ENCODE measurements at regions not wholly inside any gene's neighbourhood (a gene's known extent, or its start where the extent isn't known, plus 50 kb on each side); places are given as distances from the start of the nearest gene placed in this dataset.

DNA sequence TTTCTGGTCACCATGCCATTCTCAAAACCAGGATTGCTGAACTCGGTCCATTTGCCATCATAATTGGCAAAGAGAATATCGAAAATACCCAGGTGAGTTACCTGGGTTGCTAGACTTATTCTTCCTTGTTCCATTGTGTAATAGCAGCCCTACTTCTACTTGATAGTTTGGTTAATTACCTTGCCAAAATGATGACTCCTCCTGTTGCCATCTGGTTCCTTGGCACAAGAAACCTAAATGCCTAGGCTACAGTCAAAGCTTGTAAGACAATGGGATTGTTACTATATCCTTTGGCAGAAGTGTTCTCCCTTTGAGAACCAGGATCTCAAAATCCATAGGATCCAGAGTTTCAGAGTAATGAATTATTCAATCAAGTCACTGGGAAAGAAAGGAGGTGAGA lies 373.2 kb upstream of the ACTBL2 start:
- DNase-seq: no peak
- Mint-ChIP-seq H3K4me1 (no peaks in the 10 kb centered on the region), H3K36me3 (no peaks in the 10 kb centered on the region), H3K9me3 (no peaks in the 10 kb centered on the region), H3K4me3 (no peak overlapping the region), H3K27me3 (no peaks in the 10 kb centered on the region), H3K27ac (no peak overlapping the region)
- POLR2A ChIA-PET: no interaction called here
- no peak for ATAC-seq

- no peaks in the 10 kb centered on the region for H3K4me1 Mint-ChIP-seq
- H3K27me3 Mint-ChIP-seq: no peaks in the 10 kb centered on the region
- no peak for DNase-seq
- H3K27ac Mint-ChIP-seq: no peak overlapping the region
- no peaks in the 10 kb centered on the region for H3K36me3 Mint-ChIP-seq
- no peak overlapping the region for H3K4me3 Mint-ChIP-seq
- no peaks in the 10 kb centered on the region for H3K9me3 Mint-ChIP-seq
- POLR2A ChIA-PET: no interaction called here
- ATAC-seq: no peak
These were observed 371.5 kb upstream of the ACTBL2 start for GRCh38 chr5:57853929-57854697.

GRCh38 chr5:57850109-57850508 lies 367.5 kb upstream of the ACTBL2 start:
- Mint-ChIP-seq H3K9me3 (peaks cover 0 to 1% (median 0%) of the 10 kb centered on the region in 9 donors), H3K27ac (no peak overlapping the region), H3K4me1 (peaks cover 0 to 1% (median 0%) of the 10 kb centered on the region in 4 donors), H3K36me3 (no peaks in the 10 kb centered on the region), H3K4me3 (no peak overlapping the region), H3K27me3 (peaks cover 0 to 1% (median 0%) of the 10 kb centered on the region in 5 donors)
- DNase-seq (no peak), ATAC-seq (no peak)
- POLR2A ChIA-PET: no interaction called here

GRCh38 chr5:57845025-57845424 lies 362.4 kb upstream of the ACTBL2 start:
- Mint-ChIP-seq H3K36me3 (no peaks in the 10 kb centered on the region), H3K27me3 (peaks cover 0 to 12% (median 3%) of the 10 kb centered on the region in 5 donors), H3K9me3 (peaks cover 0 to 3% (median 0%) of the 10 kb centered on the region in 9 donors), H3K4me1 (peaks cover 0 to 2% (median 0%) of the 10 kb centered on the region in 4 donors), H3K4me3 (no peak overlapping the region), H3K27ac (no peak overlapping the region)
- ATAC-seq (no peak), DNase-seq (no peak)
- POLR2A ChIA-PET: no interaction called here

DNA sequence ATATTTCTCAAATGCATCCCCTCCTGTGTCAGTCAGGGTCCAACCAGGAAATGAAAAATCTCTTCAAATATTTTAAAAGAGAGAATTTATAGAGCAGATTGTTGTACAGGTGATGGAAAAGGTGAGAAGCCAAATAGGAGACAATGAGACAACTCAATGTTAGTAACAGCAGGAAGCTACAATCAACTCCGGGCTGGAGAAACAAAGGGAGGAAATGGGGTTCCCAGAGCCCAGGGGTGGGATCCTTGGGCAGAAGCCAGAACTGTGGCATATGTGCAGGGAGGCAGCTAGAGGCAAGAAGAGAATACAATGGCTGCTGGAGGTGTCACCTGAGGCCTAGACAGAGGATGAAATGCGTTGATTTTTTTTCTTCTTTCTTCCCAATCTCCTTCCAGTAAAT lies 361.8 kb upstream of the ACTBL2 start:
- POLR2A ChIA-PET: no interaction called here
- no peak for DNase-seq
- Mint-ChIP-seq H3K9me3 (peaks cover 0 to 3% (median 0%) of the 10 kb centered on the region in 9 donors), H3K4me3 (no peak overlapping the region), H3K27me3 (peaks cover 0 to 12% (median 3%) of the 10 kb centered on the region in 5 donors), H3K27ac (no peak overlapping the region), H3K4me1 (peaks cover 0 to 2% (median 0%) of the 10 kb centered on the region in 4 donors), H3K36me3 (no peaks in the 10 kb centered on the region)
- no peak for ATAC-seq

GRCh38 chr5:57843059-57843367 lies 360.4 kb upstream of the ACTBL2 start:
- ATAC-seq: no peak
- no peaks in the 10 kb centered on the region for H3K36me3 Mint-ChIP-seq
- H3K27ac Mint-ChIP-seq: no peak overlapping the region
- peaks cover 0 to 2% (median 0%) of the 10 kb centered on the region in 4 donors for H3K4me1 Mint-ChIP-seq
- peaks cover 0 to 3% (median 0%) of the 10 kb centered on the region in 9 donors for H3K9me3 Mint-ChIP-seq
- POLR2A ChIA-PET: no interaction called here
- no peak for DNase-seq
- peaks cover 0 to 12% (median 3%) of the 10 kb centered on the region in 5 donors for H3K27me3 Mint-ChIP-seq
- no peak overlapping the region for H3K4me3 Mint-ChIP-seq

DNA sequence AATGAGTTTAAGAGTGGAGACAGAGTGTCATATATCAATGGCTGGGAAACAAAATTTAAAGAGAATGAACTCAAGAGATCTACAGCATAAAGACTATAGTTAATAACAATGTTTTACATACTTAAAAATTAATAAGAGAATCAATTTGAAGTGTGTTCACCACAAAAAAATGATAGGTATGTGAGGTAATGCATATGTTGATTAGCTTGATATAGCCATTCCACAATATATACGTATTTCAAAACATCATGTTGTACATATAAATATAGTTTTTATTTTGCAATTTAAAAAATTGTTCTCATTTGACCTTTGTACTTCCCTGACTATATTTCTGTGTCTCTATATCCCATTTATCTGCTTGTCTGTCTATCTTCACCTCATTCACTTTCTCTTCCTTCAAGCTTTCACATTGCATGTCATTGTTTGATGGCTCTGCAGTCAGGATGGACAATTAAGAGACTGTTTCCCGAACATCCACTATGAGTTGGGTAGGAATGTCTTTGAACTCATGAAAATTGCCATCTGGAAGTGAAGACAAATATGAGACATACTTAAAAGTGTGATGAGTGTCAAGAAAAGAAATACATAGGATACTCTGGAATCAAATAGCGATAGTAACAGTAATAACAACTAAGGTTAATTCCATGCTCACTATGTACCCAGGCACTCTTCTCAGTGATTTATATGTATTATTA lies 359.9 kb upstream of the ACTBL2 start:
- no peak overlapping the region for H3K4me3 Mint-ChIP-seq
- no peak for ATAC-seq
- no peak overlapping the region for H3K27ac Mint-ChIP-seq
- peaks cover 0 to 2% (median 0%) of the 10 kb centered on the region in 4 donors for H3K4me1 Mint-ChIP-seq
- H3K36me3 Mint-ChIP-seq: no peaks in the 10 kb centered on the region
- DNase-seq: no peak
- POLR2A ChIA-PET: no interaction called here
- peaks cover 0 to 12% (median 3%) of the 10 kb centered on the region in 5 donors for H3K27me3 Mint-ChIP-seq
- H3K9me3 Mint-ChIP-seq: peaks cover 0 to 3% (median 0%) of the 10 kb centered on the region in 9 donors

- Mint-ChIP-seq H3K27ac (no peak overlapping the region), H3K4me3 (no peak overlapping the region), H3K4me1 (peaks cover 0 to 2% (median 0%) of the 10 kb centered on the region in 4 donors), H3K27me3 (peaks cover 0 to 12% (median 3%) of the 10 kb centered on the region in 5 donors), H3K36me3 (no peaks in the 10 kb centered on the region), H3K9me3 (peaks cover 0 to 3% (median 0%) of the 10 kb centered on the region in 9 donors)
- ATAC-seq (no peak), DNase-seq (no peak)
- POLR2A ChIA-PET: no interaction called here
These were observed 359.2 kb upstream of the ACTBL2 start for GRCh38 chr5:57841676-57842363.

- Mint-ChIP-seq H3K4me1 (no peaks in the 10 kb centered on the region), H3K4me3 (no peak overlapping the region), H3K9me3 (peaks cover 0 to 5% (median 0%) of the 10 kb centered on the region in 9 donors), H3K27me3 (peaks cover 0 to 10% (median 2%) of the 10 kb centered on the region in 5 donors), H3K36me3 (no peaks in the 10 kb centered on the region), H3K27ac (no peak overlapping the region)
- ATAC-seq: no peak
- no peak for DNase-seq
- POLR2A ChIA-PET: no interaction called here
These were observed 356.9 kb upstream of the ACTBL2 start for GRCh38 chr5:57839437-57840079.

- H3K27me3 Mint-ChIP-seq: peaks cover 0 to 10% (median 2%) of the 10 kb centered on the region in 5 donors
These were observed 356.4 kb upstream of the ACTBL2 start for GRCh38 chr5:57839025-57839424.

DNA sequence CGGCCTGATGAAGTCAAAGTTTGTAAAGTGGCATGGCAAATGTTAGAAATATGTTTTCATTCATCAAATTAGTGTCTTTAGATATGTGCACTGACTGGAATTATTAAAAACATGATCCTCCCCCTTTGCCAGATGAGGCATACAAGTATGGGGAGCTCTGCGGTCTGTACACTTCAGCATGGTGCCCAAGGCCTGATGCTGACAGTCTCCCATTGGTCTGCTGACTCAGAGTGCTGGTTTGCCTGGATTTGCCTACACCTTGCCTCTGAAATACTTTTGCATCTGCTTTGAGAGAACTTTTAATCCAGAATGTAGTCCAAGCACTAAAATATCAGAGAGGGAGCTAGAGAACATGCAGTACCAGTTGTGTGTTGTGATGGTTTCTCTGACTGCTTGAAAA lies 354.3 kb upstream of the ACTBL2 start:
- POLR2A ChIA-PET: no interaction called here
- Mint-ChIP-seq H3K27ac (no peak overlapping the region), H3K27me3 (peaks cover 0 to 7% (median 2%) of the 10 kb centered on the region in 5 donors), H3K36me3 (no peaks in the 10 kb centered on the region), H3K4me3 (no peak overlapping the region), H3K4me1 (no peaks in the 10 kb centered on the region), H3K9me3 (peaks cover 0 to 5% (median 0%) of the 10 kb centered on the region in 9 donors)
- ATAC-seq (no peak), DNase-seq (no peak)

More at GRCh38 chr5:57839025-57839424, 356.4 kb upstream of the ACTBL2 start:
- H3K36me3 Mint-ChIP-seq: no peaks in the 10 kb centered on the region
- POLR2A ChIA-PET: no interaction called here
- DNase-seq (no peak), ATAC-seq (no peak)
- no peak overlapping the region for H3K27ac Mint-ChIP-seq
- H3K9me3 Mint-ChIP-seq: peaks cover 0 to 5% (median 0%) of the 10 kb centered on the region in 9 donors
- no peak overlapping the region for H3K4me3 Mint-ChIP-seq
- no peaks in the 10 kb centered on the region for H3K4me1 Mint-ChIP-seq

- Mint-ChIP-seq H3K9me3 (peaks cover 0 to 5% (median 0%) of the 10 kb centered on the region in 9 donors), H3K27ac (no peak overlapping the region), H3K27me3 (peaks cover 0 to 2% (median 0%) of the 10 kb centered on the region in 5 donors), H3K4me3 (no peak overlapping the region), H3K36me3 (no peaks in the 10 kb centered on the region), H3K4me1 (no peaks in the 10 kb centered on the region)
- DNase-seq: no peak
- POLR2A ChIA-PET: no interaction called here
- ATAC-seq: no peak
These were observed 353.7 kb upstream of the ACTBL2 start for GRCh38 chr5:57836331-57836730.

Measured in naive thymus-derived CD8-positive, alpha-beta T cell (primary cell).